ENCODE measurements at regions not wholly inside any gene's neighbourhood (a gene's known extent, or its start where the extent isn't known, plus 50 kb on each side); places are given as distances from the start of the nearest gene placed in this dataset.

- TF ChIP-seq CTCF (IDR thresholded peaks at IDR 0.05): no peak
- no peak for TF ChIP-seq EP300 (IDR thresholded peaks at IDR 0.05)
Observed at GRCh38 chr4:1574601-1575417, 109.3 kb downstream of the FAM53A start.
